Spleen (tissue), 11 donors: ENCODE measurements at regions not wholly inside any gene's neighbourhood (a gene's known extent, or its start where the extent isn't known, plus 50 kb on each side); places are given as distances from the start of the nearest gene placed in this dataset.

Source experiments
- DNase-seq: peaks from one replicate; pipeline ENCODE4 v3.0.0-alpha.2; 2020
- H3K27ac ChIP-seq, 8 donors: fragments of 200-600 bp; sonication (generic) in 7 of 8; 1 replicate in 4 of 8; 2 replicates in 4 of 8; pipeline versions ENCODE4 v1.5.0 to v1.8.0; 2016 to 2021; ENCODE audit warnings: inconsistent platforms in 4 of 8, mild to moderate bottlenecking in 4 of 8, moderate library complexity in 1 of 8
- H3K27me3 ChIP-seq, 7 donors: fragments of 200-600 bp; sonication (generic) in 6 of 7; replicated peaks in 1 of 7; 1 replicate in 4 of 7; 2 replicates in 3 of 7; pipeline versions ENCODE4 v1.5.0 to v1.8.0; 2016 to 2021; ENCODE audit warnings: inconsistent platforms in 3 of 7, mild to moderate bottlenecking in 1 of 7
- H3K36me3 ChIP-seq, 6 donors: fragments of 200-600 bp; sonication (generic) in 5 of 6; 1 replicate in 4 of 6; 2 replicates in 2 of 6; pipeline versions ENCODE4 v1.5.0 to v1.8.0; 2016 to 2021; ENCODE audit warnings: inconsistent platforms in 2 of 6
- H3K4me1 ChIP-seq, 6 donors: fragments of 200-600 bp; sonication (generic) in 5 of 6; 1 replicate in 3 of 6; 2 replicates in 3 of 6; pipeline versions ENCODE4 v1.5.0 to v1.8.0; 2016 to 2021; ENCODE audit warnings: inconsistent platforms in 3 of 6
- H3K4me3 ChIP-seq, 8 donors: fragments of 200-600 bp; sonication (generic) in 7 of 8; 1 replicate in 4 of 8; 2 replicates in 4 of 8; pipeline versions ENCODE4 v1.5.0 to v1.8.0; 2016 to 2021; ENCODE audit warnings: inconsistent platforms in 4 of 8, mild to moderate bottlenecking in 4 of 8, moderate library complexity in 2 of 8
- H3K9me3 ChIP-seq, 8 donors: fragments of 200-600 bp; sonication (generic) in 7 of 8; 1 replicate in 4 of 8; 2 replicates in 4 of 8; pipeline versions ENCODE4 v1.5.0 to v1.8.0; 2016 to 2021; ENCODE audit warnings: inconsistent platforms in 4 of 8
- POLR2A ChIP-seq, 3 donors: fragments of 450-650 bp; IDR thresholded peaks; one replicate each; pipeline ENCODE4 v1.5.1; 2017; ENCODE audit warnings: antibody characterized with exemption in 3 of 3, mild to moderate bottlenecking in 1 of 3
- POLR2AphosphoS5 ChIP-seq, 3 donors: sonication (generic); formaldehyde crosslinking; IDR thresholded peaks; one replicate each; pipeline ENCODE4 v1.5.1; 2017; ENCODE audit warnings: antibody characterized with exemption in 3 of 3
- WGBS, 5 donors: extraction: QIAGEN DNeasy Blood & Tissue Kit in 3 of 5; methylation state at CpG; one replicate each; pipeline versions ENCODE4 v1.1.5 to v1.1.7; 2013 to 2018; 5-methylcytosine and 5-hydroxymethylcytosine counted together
- intact Hi-C: fragments of 100-400 bp; cut with DNase I; formaldehyde crosslinking; loops from one replicate; pipeline ENCODE4 v1.15.0; 2023; ENCODE audit warnings: low total_unique reads
- TF ChIP-seq, protein P1 (sequence below), 11 experiments: fragments of 200-600 bp in 7 of 11; fragments of 450-650 bp in 4 of 11; sonication (generic) in 4 of 11; IDR thresholded peaks in 8 of 11; conservative IDR thresholded peaks in 3 of 11; 1 replicate in 7 of 11; 2 replicates in 4 of 11; pipeline versions ENCODE4 v1.4.0 to v1.8.0; 2016 to 2021; ENCODE audit warnings: antibody characterized with exemption in 11 of 11, inconsistent platforms in 4 of 11, mild to moderate bottlenecking in 1 of 11
- donor health status: healthy with polysubstance abuse.
- donor health status: DM: no; HTN: no; CAD: no; lungs with moderate emphysema.
- donor health status: DM: no; HTN: no; CAD: no.
- donor health status: Bipolar disorder and iron deficiency.
- donor health status: healthy.
- donor health status: DM: no; HTN: no; CAD: no.
- donor health status: DM: yes; HTN: yes; CAD: no.

DNA sequence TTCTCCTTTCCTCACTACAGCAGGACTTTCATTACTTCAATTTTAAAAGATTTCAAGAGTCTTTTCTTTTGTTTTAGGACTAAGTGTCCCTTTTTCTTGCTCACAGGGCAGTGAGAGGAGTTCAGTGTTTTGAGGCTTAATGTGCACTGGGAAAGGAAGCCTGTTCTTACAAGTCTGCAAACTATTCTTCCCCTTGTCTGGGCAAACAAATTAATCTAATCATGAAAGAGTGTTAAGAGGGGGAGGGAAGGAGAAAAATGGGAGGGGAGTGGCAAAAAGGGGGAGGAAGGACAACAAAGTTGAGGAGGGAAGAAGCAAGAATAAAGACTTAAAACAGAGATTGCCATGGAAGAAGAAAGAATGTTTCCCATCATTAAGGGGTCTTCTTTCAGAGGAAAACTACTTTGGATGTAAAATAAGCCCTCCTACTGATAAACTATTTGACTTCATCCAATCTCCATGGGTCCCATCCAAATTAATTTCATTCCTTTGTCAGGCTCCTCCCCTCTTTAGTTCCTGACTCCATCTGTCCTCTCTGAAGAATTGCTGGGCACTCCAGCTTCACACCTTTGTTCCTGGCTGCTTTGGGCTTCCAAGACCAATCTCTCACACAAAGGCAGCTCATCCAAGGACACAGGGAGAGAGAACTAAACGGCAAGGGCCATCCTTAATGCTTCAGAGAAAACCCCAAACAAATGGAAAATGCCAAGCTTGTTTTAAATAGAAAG, 244.5 kb downstream of the TPBG start:
- no peaks in the 10 kb centered on the region for H3K36me3 ChIP-seq
- no peaks in the 10 kb centered on the region for H3K4me1 ChIP-seq
- 17 to 32% (median 25%) methylated on average over 1 of the region's 1 CpG for WGBS, 5 donors
- no peak for DNase-seq
- no peak overlapping the region for H3K27ac ChIP-seq
- intact Hi-C loops = no loop called here
- TF ChIP-seq, protein P1, sequence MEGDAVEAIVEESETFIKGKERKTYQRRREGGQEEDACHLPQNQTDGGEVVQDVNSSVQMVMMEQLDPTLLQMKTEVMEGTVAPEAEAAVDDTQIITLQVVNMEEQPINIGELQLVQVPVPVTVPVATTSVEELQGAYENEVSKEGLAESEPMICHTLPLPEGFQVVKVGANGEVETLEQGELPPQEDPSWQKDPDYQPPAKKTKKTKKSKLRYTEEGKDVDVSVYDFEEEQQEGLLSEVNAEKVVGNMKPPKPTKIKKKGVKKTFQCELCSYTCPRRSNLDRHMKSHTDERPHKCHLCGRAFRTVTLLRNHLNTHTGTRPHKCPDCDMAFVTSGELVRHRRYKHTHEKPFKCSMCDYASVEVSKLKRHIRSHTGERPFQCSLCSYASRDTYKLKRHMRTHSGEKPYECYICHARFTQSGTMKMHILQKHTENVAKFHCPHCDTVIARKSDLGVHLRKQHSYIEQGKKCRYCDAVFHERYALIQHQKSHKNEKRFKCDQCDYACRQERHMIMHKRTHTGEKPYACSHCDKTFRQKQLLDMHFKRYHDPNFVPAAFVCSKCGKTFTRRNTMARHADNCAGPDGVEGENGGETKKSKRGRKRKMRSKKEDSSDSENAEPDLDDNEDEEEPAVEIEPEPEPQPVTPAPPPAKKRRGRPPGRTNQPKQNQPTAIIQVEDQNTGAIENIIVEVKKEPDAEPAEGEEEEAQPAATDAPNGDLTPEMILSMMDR (IDR thresholded peaks at IDR 0.05 in 8 of 11, conservative IDR thresholded peaks at IDR 0.05 in 3 of 11) = no peak
- no peak for TF ChIP-seq POLR2A (IDR thresholded peaks at IDR 0.05)
- TF ChIP-seq POLR2AphosphoS5 (IDR thresholded peaks at IDR 0.05) = no peak
- no peaks in the 10 kb centered on the region for H3K27me3 ChIP-seq
- no peak overlapping the region for H3K4me3 ChIP-seq
- no peaks in the 10 kb centered on the region for H3K9me3 ChIP-seq

DNA sequence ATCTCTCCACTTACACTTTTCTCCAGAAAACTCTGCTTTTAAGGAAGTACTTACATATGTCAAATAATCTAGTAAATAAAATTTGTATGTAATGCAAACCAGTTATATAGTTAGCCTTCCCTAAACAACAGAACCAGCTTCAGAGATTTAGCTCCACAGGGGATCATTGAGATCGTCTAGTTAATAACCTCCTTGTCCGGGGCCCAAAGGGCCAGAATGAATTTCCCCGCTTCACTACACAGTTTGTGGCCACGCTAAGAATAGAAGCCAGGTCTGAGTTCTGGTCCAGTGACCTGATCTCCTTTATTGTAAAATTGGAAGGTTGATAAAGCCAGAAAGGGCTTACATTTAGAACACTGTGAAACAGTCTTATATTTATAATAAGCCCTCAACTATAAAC, 245.2 kb downstream of the TPBG start:
- H3K27me3 ChIP-seq = no peaks in the 10 kb centered on the region

DNA sequence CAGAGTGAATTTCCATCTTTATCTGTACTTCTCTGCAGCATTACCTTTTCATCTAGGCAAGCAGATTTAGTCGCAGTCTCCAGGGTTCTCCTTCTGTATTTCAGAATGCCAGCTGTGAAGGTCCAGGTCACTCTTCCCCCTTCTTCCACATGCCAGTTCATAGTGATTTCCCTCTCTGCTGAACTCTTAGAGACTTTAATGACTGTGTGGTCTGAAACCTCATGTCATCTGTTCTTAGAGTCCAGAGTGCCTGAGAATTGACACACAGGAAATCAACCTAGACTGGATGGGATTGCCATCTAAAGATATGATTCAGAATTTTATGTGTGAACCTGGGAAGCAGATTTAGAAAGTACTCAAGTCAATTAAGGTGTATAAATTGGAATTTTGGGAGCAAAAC, 248.1 kb downstream of the TPBG start:
- no peak for DNase-seq
- H3K36me3 ChIP-seq = no peaks in the 10 kb centered on the region
- H3K4me1 ChIP-seq = no peaks in the 10 kb centered on the region
- intact Hi-C loops = no loop called here
- H3K4me3 ChIP-seq = no peak overlapping the region
- no peak overlapping the region for H3K27ac ChIP-seq
- WGBS, 5 donors = 82 to 90% (median 85%) methylated on average over 1 of the region's 1 CpG
- H3K9me3 ChIP-seq = no peaks in the 10 kb centered on the region
- no peak for TF ChIP-seq POLR2A (IDR thresholded peaks at IDR 0.05)
- TF ChIP-seq POLR2AphosphoS5 (IDR thresholded peaks at IDR 0.05) = no peak
- TF ChIP-seq, protein P1 (IDR thresholded peaks at IDR 0.05 in 8 of 11, conservative IDR thresholded peaks at IDR 0.05 in 3 of 11) = no peak
- H3K27me3 ChIP-seq = no peaks in the 10 kb centered on the region

More for the DNA sequence above, 245.2 kb downstream of the TPBG start:
- WGBS, 5 donors = 75 to 95% (median 87%) methylated on average over 4 of the region's 4 CpGs
- TF ChIP-seq, protein P1 (IDR thresholded peaks at IDR 0.05 in 8 of 11, conservative IDR thresholded peaks at IDR 0.05 in 3 of 11) = no peak
- TF ChIP-seq POLR2A (IDR thresholded peaks at IDR 0.05) (no peak), POLR2AphosphoS5 (IDR thresholded peaks at IDR 0.05) (no peak)
- intact Hi-C loops = no loop called here
- DNase-seq = no peak
- H3K36me3 ChIP-seq = no peaks in the 10 kb centered on the region
- H3K4me1 ChIP-seq = no peaks in the 10 kb centered on the region
- no peak overlapping the region for H3K27ac ChIP-seq
- no peak overlapping the region for H3K4me3 ChIP-seq
- no peaks in the 10 kb centered on the region for H3K9me3 ChIP-seq

DNA sequence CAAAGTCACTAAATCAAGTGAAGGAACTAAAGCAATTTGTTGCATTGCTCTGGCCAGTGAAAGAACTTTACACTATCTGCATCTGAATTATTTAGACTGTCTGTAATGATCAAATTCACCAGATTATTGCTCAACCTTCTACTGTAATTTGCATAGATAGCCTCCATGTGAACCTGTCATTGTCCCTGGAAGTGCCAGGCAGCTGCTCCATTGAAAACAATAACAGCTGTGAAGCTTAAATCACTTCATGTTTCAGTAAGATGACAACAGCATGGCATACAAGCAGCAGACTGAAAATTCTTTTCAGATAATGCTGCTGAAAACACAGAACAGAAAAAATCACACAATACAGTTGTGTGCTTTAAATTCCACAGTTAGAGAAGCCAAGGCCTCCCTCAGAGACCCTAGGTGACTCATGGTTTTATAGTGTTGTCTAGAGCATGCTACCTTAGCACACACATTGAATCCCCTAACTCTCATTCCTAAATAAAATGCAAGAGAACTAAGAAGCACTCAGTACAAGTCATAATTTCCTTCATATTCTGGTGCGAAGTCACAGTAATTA, 248.9 kb downstream of the TPBG start:
- H3K36me3 ChIP-seq = no peaks in the 10 kb centered on the region
- H3K4me1 ChIP-seq = no peaks in the 10 kb centered on the region
- TF ChIP-seq, protein P1 (IDR thresholded peaks at IDR 0.05 in 8 of 11, conservative IDR thresholded peaks at IDR 0.05 in 3 of 11) = no peak
- TF ChIP-seq POLR2AphosphoS5 (IDR thresholded peaks at IDR 0.05) (no peak), POLR2A (IDR thresholded peaks at IDR 0.05) (no peak)
- no peaks in the 10 kb centered on the region for H3K27me3 ChIP-seq
- H3K27ac ChIP-seq = no peak overlapping the region
- H3K9me3 ChIP-seq = no peaks in the 10 kb centered on the region
- H3K4me3 ChIP-seq = no peak overlapping the region
- no peak for DNase-seq
- intact Hi-C loops = no loop called here
- WGBS, 5 donors = 92 to 100% (median 97%) methylated on average over 1 of the region's 1 CpG
